ENCODE measurements at regions not wholly inside any gene's neighbourhood (a gene's known extent, or its start where the extent isn't known, plus 50 kb on each side); places are given as distances from the start of the nearest gene placed in this dataset.

DNA sequence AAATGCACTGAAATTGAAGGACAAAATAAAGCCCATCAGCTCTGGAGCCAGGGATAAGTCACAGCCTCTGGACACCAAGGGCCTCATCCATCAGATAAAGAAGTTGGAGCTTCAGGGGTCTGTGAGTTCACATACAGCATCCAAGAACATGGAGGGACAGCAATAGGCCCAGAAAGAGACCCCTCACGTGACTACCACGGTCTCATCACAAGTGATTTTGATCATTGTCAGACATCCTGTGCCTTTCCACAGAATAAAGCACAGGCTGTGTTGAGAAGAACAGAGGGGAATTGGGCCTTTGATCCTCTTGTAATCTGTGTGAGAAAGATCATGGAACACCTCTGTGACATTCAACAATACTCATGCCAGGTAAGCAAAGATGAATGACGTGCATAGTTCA is 65.2 kb upstream of the CTAGE1 start:
- RAD21 ChIA-PET (ENCODE audit: low non-redundant PET in 1 of 2, low total read pairs in 2 of 2, uncharacterized antibody in 2 of 2, unreplicated experiment in 2 of 2) = no interaction called here
- TF ChIP-seq POLR2A (IDR thresholded peaks at IDR 0.05; ENCODE audit: borderline replicate concordance, extremely low read depth, insufficient read depth, insufficient read length) (no peak), SIN3A (IDR thresholded peaks at IDR 0.05; ENCODE audit: low read depth) (no peak), ZFX (IDR thresholded peaks at IDR 0.05) (no peak), POLR2AphosphoS5 (IDR thresholded peaks at IDR 0.05; ENCODE audit: low read depth, low read length) (no peak), CEBPB (IDR thresholded peaks at IDR 0.05; ENCODE audit: low read depth) (no peak), EGR1 (IDR thresholded peaks at IDR 0.05; ENCODE audit: low read depth) (no peak), SRF (IDR thresholded peaks at IDR 0.05; ENCODE audit: low read depth) (no peak), RAD21 (IDR thresholded peaks at IDR 0.05; ENCODE audit: low read depth) (no peak), JUND (IDR thresholded peaks at IDR 0.05) (no peak)
- TF ChIP-seq, protein P1, sequence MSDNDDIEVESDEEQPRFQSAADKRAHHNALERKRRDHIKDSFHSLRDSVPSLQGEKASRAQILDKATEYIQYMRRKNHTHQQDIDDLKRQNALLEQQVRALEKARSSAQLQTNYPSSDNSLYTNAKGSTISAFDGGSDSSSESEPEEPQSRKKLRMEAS (IDR thresholded peaks at IDR 0.05) = no peak
- TF ChIP-seq, protein P2, sequence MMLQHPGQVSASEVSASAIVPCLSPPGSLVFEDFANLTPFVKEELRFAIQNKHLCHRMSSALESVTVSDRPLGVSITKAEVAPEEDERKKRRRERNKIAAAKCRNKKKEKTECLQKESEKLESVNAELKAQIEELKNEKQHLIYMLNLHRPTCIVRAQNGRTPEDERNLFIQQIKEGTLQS (IDR thresholded peaks at IDR 0.05) = no peak
- TF ChIP-seq, protein P3, sequence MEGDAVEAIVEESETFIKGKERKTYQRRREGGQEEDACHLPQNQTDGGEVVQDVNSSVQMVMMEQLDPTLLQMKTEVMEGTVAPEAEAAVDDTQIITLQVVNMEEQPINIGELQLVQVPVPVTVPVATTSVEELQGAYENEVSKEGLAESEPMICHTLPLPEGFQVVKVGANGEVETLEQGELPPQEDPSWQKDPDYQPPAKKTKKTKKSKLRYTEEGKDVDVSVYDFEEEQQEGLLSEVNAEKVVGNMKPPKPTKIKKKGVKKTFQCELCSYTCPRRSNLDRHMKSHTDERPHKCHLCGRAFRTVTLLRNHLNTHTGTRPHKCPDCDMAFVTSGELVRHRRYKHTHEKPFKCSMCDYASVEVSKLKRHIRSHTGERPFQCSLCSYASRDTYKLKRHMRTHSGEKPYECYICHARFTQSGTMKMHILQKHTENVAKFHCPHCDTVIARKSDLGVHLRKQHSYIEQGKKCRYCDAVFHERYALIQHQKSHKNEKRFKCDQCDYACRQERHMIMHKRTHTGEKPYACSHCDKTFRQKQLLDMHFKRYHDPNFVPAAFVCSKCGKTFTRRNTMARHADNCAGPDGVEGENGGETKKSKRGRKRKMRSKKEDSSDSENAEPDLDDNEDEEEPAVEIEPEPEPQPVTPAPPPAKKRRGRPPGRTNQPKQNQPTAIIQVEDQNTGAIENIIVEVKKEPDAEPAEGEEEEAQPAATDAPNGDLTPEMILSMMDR (IDR thresholded peaks at IDR 0.05 in 2 of 3, conservative IDR thresholded peaks at IDR 0.05 in 1 of 3; ENCODE audit: borderline replicate concordance in 1 of 3, insufficient read depth in 1 of 3, low read depth in 2 of 3, low read length in 2 of 3) = no peak
- TF ChIP-seq, protein P4, sequence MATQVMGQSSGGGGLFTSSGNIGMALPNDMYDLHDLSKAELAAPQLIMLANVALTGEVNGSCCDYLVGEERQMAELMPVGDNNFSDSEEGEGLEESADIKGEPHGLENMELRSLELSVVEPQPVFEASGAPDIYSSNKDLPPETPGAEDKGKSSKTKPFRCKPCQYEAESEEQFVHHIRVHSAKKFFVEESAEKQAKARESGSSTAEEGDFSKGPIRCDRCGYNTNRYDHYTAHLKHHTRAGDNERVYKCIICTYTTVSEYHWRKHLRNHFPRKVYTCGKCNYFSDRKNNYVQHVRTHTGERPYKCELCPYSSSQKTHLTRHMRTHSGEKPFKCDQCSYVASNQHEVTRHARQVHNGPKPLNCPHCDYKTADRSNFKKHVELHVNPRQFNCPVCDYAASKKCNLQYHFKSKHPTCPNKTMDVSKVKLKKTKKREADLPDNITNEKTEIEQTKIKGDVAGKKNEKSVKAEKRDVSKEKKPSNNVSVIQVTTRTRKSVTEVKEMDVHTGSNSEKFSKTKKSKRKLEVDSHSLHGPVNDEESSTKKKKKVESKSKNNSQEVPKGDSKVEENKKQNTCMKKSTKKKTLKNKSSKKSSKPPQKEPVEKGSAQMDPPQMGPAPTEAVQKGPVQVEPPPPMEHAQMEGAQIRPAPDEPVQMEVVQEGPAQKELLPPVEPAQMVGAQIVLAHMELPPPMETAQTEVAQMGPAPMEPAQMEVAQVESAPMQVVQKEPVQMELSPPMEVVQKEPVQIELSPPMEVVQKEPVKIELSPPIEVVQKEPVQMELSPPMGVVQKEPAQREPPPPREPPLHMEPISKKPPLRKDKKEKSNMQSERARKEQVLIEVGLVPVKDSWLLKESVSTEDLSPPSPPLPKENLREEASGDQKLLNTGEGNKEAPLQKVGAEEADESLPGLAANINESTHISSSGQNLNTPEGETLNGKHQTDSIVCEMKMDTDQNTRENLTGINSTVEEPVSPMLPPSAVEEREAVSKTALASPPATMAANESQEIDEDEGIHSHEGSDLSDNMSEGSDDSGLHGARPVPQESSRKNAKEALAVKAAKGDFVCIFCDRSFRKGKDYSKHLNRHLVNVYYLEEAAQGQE (IDR thresholded peaks at IDR 0.05; ENCODE audit: low read depth) = no peak
- CTCF ChIA-PET = no interaction called here
- ATAC-seq (no peak), DNase-seq (ENCODE audit: low read depth, low spot score) (no peak)
- Histone ChIP-seq H3K9ac (ENCODE audit: low read length) (no peak overlapping the region), H3K4me2 (ENCODE audit: low read length) (no peak overlapping the region), H3K9me2 (ENCODE audit: insufficient read depth) (no peaks in the 10 kb centered on the region), H3K27ac (ENCODE audit: low read depth, low read length) (no peak overlapping the region), H4K20me1 (ENCODE audit: insufficient read depth) (no peaks in the 10 kb centered on the region), H2AFZ (ENCODE audit: low read depth, low read length, poor library complexity, severe bottlenecking) (no peak overlapping the region), H3K4me3 (replicated peaks in 1 of 2; ENCODE audit: low read depth in 1 of 2, low read length in 2 of 2) (no peak overlapping the region), H3K36me3 (ENCODE audit: control insufficient read depth in 1 of 2, insufficient read depth in 2 of 2, low read length in 2 of 2) (no peaks in the 10 kb centered on the region), H3K79me2 (ENCODE audit: insufficient read depth, low read length) (no peaks in the 10 kb centered on the region), H3K4me1 (ENCODE audit: control insufficient read depth in 1 of 2, insufficient read depth in 2 of 2, low read length in 2 of 2) (peaks cover 0 to 8% of the 10 kb centered on the region in 2 experiments; a peak in 1 of 4 replicates), H3K9me3 (ENCODE audit: control insufficient read depth in 1 of 2, insufficient read depth in 1 of 2, low read depth in 1 of 2, low read length in 2 of 2) (no peaks in the 10 kb centered on the region), H3K27me3 (ENCODE audit: insufficient read depth, low read length) (no peaks in the 10 kb centered on the region)
- no TSS peak for BruUV-seq (replicated peaks)
- intact Hi-C loops (cut with micrococcal nuclease) = no loop called here
- POLR2A ChIA-PET = no interaction called here

All from HCT116 (cell line).